Neural crest cell (in vitro differentiated cells): ENCODE measurements at regions not wholly inside any gene's neighbourhood (a gene's known extent, or its start where the extent isn't known, plus 50 kb on each side); places are given as distances from the start of the nearest gene placed in this dataset.

Experiments
- DNase-seq: peaks from one replicate; pipeline ENCODE4 v3.0.0; 2021; ENCODE audit warnings: low read depth, mixed read lengths, low spot score
- H3K27ac Mint-ChIP-seq: one replicate; pipeline ENCODE4 v1.8.0; 2021; ENCODE audit warnings: mild to moderate bottlenecking, mixed read lengths; ENCODE audit not compliant: unreplicated experiment
- H3K27me3 Mint-ChIP-seq: 2 replicates; pipeline ENCODE4 v1.8.0; 2021; ENCODE audit warnings: low read depth, mild to moderate bottlenecking, mixed read lengths
- H3K36me3 Mint-ChIP-seq: 2 replicates; pipeline ENCODE4 v1.8.0; 2021; ENCODE audit warnings: low read depth, mild to moderate bottlenecking, mixed read lengths
- H3K4me1 Mint-ChIP-seq: 2 replicates; pipeline ENCODE4 v1.8.0; 2021; ENCODE audit warnings: mixed read lengths
- H3K4me3 Mint-ChIP-seq: one replicate; pipeline ENCODE4 v1.8.0; 2021; ENCODE audit warnings: mild to moderate bottlenecking, mixed read lengths
- H3K9me3 Mint-ChIP-seq: 2 replicates; pipeline ENCODE4 v1.8.0; 2021; ENCODE audit warnings: mixed read lengths
- CTCF ChIP-seq: fragments of 200-600 bp; sonication (generic); conservative IDR thresholded peaks from 2 replicates; pipeline ENCODE4 v1.5.0; 2021; ENCODE audit warnings: antibody characterized with exemption, mild to moderate bottlenecking

GRCh38 chr4:59024257-59024656, 1914.1 kb upstream of the IGFBP7 start:
- Mint-ChIP-seq H3K27me3 (no peaks in the 10 kb centered on the region), H3K9me3 (no peaks in the 10 kb centered on the region), H3K4me1 (no peaks in the 10 kb centered on the region), H3K36me3 (no peaks in the 10 kb centered on the region), H3K4me3 (no peak overlapping the region), H3K27ac (no peak overlapping the region)
- no peak for TF ChIP-seq CTCF
- no peak for DNase-seq

- peaks cover 2% of the 10 kb centered on the region for H3K9me3 Mint-ChIP-seq
- no peak for DNase-seq
- TF ChIP-seq CTCF, result no peak
Measured at GRCh38 chr4:59037812-59038211, 1927.6 kb upstream of the IGFBP7 start.

GRCh38 chr4:59039046-59039445, 1928.9 kb upstream of the IGFBP7 start:
- no peaks in the 10 kb centered on the region for H3K9me3 Mint-ChIP-seq
- H3K4me1 Mint-ChIP-seq, result peaks cover 8% of the 10 kb centered on the region
- H3K36me3 Mint-ChIP-seq, result no peaks in the 10 kb centered on the region
- DNase-seq, result no peak
- H3K4me3 Mint-ChIP-seq, result no peak overlapping the region
- no peak overlapping the region for H3K27ac Mint-ChIP-seq
- no peak for TF ChIP-seq CTCF
- no peaks in the 10 kb centered on the region for H3K27me3 Mint-ChIP-seq

More at GRCh38 chr4:59037812-59038211, 1927.6 kb upstream of the IGFBP7 start:
- Mint-ChIP-seq H3K27ac (no peak overlapping the region), H3K27me3 (no peaks in the 10 kb centered on the region), H3K4me1 (peaks cover 8% of the 10 kb centered on the region), H3K36me3 (no peaks in the 10 kb centered on the region), H3K4me3 (no peak overlapping the region)

GRCh38 chr4:59044286-59044900, 1934.2 kb upstream of the IGFBP7 start:
- H3K4me3 Mint-ChIP-seq, result no peak overlapping the region
- H3K36me3 Mint-ChIP-seq, result no peaks in the 10 kb centered on the region
- no peaks in the 10 kb centered on the region for H3K9me3 Mint-ChIP-seq
- DNase-seq, result no peak
- TF ChIP-seq CTCF, result no peak
- H3K27ac Mint-ChIP-seq, result no peak overlapping the region
- no peaks in the 10 kb centered on the region for H3K27me3 Mint-ChIP-seq
- no peaks in the 10 kb centered on the region for H3K4me1 Mint-ChIP-seq

GRCh38 chr4:59054086-59054485, 1943.9 kb upstream of the IGFBP7 start:
- peaks cover 4% of the 10 kb centered on the region for H3K9me3 Mint-ChIP-seq
- no peak for DNase-seq
- H3K27me3 Mint-ChIP-seq, result no peaks in the 10 kb centered on the region
- no peaks in the 10 kb centered on the region for H3K36me3 Mint-ChIP-seq
- H3K4me1 Mint-ChIP-seq, result no peaks in the 10 kb centered on the region
- H3K4me3 Mint-ChIP-seq, result no peak overlapping the region
- TF ChIP-seq CTCF, result no peak
- no peak overlapping the region for H3K27ac Mint-ChIP-seq
